ENCODE measurements at regions not wholly inside any gene's neighbourhood (a gene's known extent, or its start where the extent isn't known, plus 50 kb on each side); places are given as distances from the start of the nearest gene placed in this dataset.

DNA sequence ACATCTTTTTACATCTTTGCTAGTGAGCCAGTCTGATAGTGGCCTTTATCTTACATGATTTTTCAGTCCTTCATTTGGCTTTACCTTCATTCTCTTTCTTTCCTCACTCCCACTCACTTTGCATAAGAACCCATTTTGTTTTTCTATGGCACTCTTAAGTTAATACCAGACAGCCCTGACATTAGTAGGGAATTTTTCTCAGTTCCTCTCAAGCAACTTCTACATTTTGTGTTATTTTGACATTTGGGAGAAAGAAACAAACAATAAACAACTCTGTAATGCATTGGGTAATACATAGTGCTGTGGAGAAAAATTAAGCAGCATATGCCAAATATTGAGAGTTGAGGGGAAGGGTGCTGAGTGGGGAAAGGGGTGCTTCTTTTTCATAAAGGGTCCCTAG lies 524.1 kb upstream of the JAG1 start:
- Histone ChIP-seq H3K79me2 (ENCODE audit: insufficient read depth) (no peaks in the 10 kb centered on the region), H3F3A (replicated peaks; ENCODE audit: insufficient read depth) (peaks cover 5% of the 10 kb centered on the region), H3K27me3 (ENCODE audit: insufficient read depth) (no peaks in the 10 kb centered on the region), H3K9ac (no peak overlapping the region), H2AFZ (ENCODE audit: low read depth) (no peak overlapping the region), H3K9me3 (no peaks in the 10 kb centered on the region), H3K4me3 (ENCODE audit: low read depth in 2 of 2, low read length in 1 of 2) (no peak overlapping the region), H3K36me3 (replicated peaks in 1 of 2; ENCODE audit: control insufficient read depth in 1 of 2, insufficient read depth in 2 of 2, low read length in 1 of 2) (no peaks in the 10 kb centered on the region), H3K4me1 (ENCODE audit: control insufficient read depth in 1 of 2, insufficient read depth in 2 of 2, low read depth in 1 of 2, low read length in 1 of 2) (peaks cover 0 to 16% of the 10 kb centered on the region in 2 experiments; a peak in 1 of 4 replicates), H3K27ac (ENCODE audit: low read depth in 2 of 2, low read length in 1 of 2) (no peak overlapping the region), H4K20me1 (ENCODE audit: insufficient read depth) (no peaks in the 10 kb centered on the region), H3K9me2 (no peaks in the 10 kb centered on the region), H3K4me2 (no peak overlapping the region)
- POLR2A ChIA-PET, result no interaction called here
- no peak for DNase-seq
- TF ChIP-seq, protein P1, sequence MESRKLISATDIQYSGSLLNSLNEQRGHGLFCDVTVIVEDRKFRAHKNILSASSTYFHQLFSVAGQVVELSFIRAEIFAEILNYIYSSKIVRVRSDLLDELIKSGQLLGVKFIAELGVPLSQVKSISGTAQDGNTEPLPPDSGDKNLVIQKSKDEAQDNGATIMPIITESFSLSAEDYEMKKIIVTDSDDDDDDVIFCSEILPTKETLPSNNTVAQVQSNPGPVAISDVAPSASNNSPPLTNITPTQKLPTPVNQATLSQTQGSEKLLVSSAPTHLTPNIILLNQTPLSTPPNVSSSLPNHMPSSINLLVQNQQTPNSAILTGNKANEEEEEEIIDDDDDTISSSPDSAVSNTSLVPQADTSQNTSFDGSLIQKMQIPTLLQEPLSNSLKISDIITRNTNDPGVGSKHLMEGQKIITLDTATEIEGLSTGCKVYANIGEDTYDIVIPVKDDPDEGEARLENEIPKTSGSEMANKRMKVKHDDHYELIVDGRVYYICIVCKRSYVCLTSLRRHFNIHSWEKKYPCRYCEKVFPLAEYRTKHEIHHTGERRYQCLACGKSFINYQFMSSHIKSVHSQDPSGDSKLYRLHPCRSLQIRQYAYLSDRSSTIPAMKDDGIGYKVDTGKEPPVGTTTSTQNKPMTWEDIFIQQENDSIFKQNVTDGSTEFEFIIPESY (IDR thresholded peaks at IDR 0.05; ENCODE audit: borderline replicate concordance, low read depth), result no peak
- TF ChIP-seq FOXM1 (IDR thresholded peaks at IDR 0.05; ENCODE audit: low read depth) (no peak), RAD21 (IDR thresholded peaks at IDR 0.05; ENCODE audit: low read length) (no peak), RFX5 (IDR thresholded peaks at IDR 0.05; ENCODE audit: low read length) (no peak), TCF12 (IDR thresholded peaks at IDR 0.05) (no peak), FOSL2 (IDR thresholded peaks at IDR 0.05; ENCODE audit: borderline replicate concordance, low read depth) (no peak), GABPA (IDR thresholded peaks at IDR 0.05; ENCODE audit: low read depth) (no peak)
- TF ChIP-seq, protein P2, sequence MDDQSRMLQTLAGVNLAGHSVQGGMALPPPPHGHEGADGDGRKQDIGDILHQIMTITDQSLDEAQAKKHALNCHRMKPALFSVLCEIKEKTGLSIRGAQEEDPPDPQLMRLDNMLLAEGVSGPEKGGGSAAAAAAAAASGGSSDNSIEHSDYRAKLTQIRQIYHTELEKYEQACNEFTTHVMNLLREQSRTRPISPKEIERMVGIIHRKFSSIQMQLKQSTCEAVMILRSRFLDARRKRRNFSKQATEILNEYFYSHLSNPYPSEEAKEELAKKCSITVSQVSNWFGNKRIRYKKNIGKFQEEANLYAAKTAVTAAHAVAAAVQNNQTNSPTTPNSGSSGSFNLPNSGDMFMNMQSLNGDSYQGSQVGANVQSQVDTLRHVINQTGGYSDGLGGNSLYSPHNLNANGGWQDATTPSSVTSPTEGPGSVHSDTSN (IDR thresholded peaks at IDR 0.05), result no peak
- CTCF ChIA-PET, result no interaction called here

DNA sequence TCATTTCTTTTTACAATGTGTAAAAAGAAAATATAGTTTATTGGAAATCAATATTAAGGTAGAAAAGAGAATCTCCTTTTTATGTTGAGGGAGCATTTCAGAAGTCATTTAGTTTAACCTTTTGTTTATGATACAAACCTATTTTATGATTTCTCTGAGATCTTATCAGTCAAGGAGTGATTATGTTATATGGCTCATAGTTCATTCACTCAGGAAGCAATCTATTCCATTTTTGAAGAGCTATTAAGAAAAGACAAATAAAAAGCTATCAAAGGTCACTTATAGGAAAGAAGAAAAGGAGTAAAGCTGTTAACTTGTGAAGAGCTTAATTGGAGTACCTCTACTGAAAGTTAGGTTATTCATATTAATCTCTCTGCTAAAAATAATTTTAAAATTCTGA lies 526.6 kb upstream of the JAG1 start:
- no peaks in the 10 kb centered on the region for H3K9me2 ChIP-seq
- H3K79me2 ChIP-seq (ENCODE audit: insufficient read depth), result no peaks in the 10 kb centered on the region
- no peaks in the 10 kb centered on the region for H4K20me1 ChIP-seq (ENCODE audit: insufficient read depth)
- H3K27me3 ChIP-seq (ENCODE audit: insufficient read depth), result no peaks in the 10 kb centered on the region
- no peak overlapping the region for H3K4me2 ChIP-seq
- H3K9me3 ChIP-seq, result no peaks in the 10 kb centered on the region
- TF ChIP-seq GATA2 (CRISPR knock-in tag; IDR thresholded peaks at IDR 0.05) (no peak), RFX5 (IDR thresholded peaks at IDR 0.05; ENCODE audit: low read length) (no peak), NRF1 (IDR thresholded peaks at IDR 0.05; ENCODE audit: low read depth, low read length) (no peak), EZH2phosphoT487 (IDR thresholded peaks at IDR 0.05; ENCODE audit: borderline replicate concordance, low read depth) (no peak), MEF2A (IDR thresholded peaks at IDR 0.05; ENCODE audit: borderline replicate concordance, low read depth) (no peak), ELF1 (IDR thresholded peaks at IDR 0.05) (no peak), RXRA (IDR thresholded peaks at IDR 0.05; ENCODE audit: borderline replicate concordance, low read depth) (no peak), FOSL2 (IDR thresholded peaks at IDR 0.05; ENCODE audit: borderline replicate concordance, low read depth) (no peak), CHD2 (IDR thresholded peaks at IDR 0.05; ENCODE audit: low read length, partially characterized antibody) (no peak), POLR2AphosphoS5 (IDR thresholded peaks at IDR 0.05; ENCODE audit: low read depth, low read length) (no peak), RAD21 (IDR thresholded peaks at IDR 0.05; ENCODE audit: low read length) (no peak)
- TF ChIP-seq, protein P3, sequence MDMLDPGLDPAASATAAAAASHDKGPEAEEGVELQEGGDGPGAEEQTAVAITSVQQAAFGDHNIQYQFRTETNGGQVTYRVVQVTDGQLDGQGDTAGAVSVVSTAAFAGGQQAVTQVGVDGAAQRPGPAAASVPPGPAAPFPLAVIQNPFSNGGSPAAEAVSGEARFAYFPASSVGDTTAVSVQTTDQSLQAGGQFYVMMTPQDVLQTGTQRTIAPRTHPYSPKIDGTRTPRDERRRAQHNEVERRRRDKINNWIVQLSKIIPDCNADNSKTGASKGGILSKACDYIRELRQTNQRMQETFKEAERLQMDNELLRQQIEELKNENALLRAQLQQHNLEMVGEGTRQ (IDR thresholded peaks at IDR 0.05; ENCODE audit: borderline replicate concordance, low read depth, low read length), result no peak
- TF ChIP-seq, protein P4, sequence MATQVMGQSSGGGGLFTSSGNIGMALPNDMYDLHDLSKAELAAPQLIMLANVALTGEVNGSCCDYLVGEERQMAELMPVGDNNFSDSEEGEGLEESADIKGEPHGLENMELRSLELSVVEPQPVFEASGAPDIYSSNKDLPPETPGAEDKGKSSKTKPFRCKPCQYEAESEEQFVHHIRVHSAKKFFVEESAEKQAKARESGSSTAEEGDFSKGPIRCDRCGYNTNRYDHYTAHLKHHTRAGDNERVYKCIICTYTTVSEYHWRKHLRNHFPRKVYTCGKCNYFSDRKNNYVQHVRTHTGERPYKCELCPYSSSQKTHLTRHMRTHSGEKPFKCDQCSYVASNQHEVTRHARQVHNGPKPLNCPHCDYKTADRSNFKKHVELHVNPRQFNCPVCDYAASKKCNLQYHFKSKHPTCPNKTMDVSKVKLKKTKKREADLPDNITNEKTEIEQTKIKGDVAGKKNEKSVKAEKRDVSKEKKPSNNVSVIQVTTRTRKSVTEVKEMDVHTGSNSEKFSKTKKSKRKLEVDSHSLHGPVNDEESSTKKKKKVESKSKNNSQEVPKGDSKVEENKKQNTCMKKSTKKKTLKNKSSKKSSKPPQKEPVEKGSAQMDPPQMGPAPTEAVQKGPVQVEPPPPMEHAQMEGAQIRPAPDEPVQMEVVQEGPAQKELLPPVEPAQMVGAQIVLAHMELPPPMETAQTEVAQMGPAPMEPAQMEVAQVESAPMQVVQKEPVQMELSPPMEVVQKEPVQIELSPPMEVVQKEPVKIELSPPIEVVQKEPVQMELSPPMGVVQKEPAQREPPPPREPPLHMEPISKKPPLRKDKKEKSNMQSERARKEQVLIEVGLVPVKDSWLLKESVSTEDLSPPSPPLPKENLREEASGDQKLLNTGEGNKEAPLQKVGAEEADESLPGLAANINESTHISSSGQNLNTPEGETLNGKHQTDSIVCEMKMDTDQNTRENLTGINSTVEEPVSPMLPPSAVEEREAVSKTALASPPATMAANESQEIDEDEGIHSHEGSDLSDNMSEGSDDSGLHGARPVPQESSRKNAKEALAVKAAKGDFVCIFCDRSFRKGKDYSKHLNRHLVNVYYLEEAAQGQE (IDR thresholded peaks at IDR 0.05; ENCODE audit: low read depth, low read length), result no peak
- TF ChIP-seq, protein P5, sequence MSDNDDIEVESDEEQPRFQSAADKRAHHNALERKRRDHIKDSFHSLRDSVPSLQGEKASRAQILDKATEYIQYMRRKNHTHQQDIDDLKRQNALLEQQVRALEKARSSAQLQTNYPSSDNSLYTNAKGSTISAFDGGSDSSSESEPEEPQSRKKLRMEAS (IDR thresholded peaks at IDR 0.05; ENCODE audit: low read depth), result no peak
- no peak for DNase-seq
- no peaks in the 10 kb centered on the region for H3K36me3 ChIP-seq (replicated peaks in 1 of 2; ENCODE audit: control insufficient read depth in 1 of 2, insufficient read depth in 2 of 2, low read length in 1 of 2)
- POLR2A ChIA-PET, result interaction anchor here (0.6 kb wide), 1 partner anchor 164 kb away, joined by 3 read pairs; no protein-coding TSS in a partner anchor
- H3K4me3 ChIP-seq (ENCODE audit: low read depth in 2 of 2, low read length in 1 of 2), result no peak overlapping the region
- no peak overlapping the region for H3K9ac ChIP-seq
- CTCF ChIA-PET, result no interaction called here
- peaks cover 0 to 16% of the 10 kb centered on the region in 2 experiments; a peak in 3 of 4 replicates for H3K4me1 ChIP-seq (ENCODE audit: control insufficient read depth in 1 of 2, insufficient read depth in 2 of 2, low read depth in 1 of 2, low read length in 1 of 2)
- peaks cover 11% of the 10 kb centered on the region for H3F3A ChIP-seq (replicated peaks; ENCODE audit: insufficient read depth)
- H2AFZ ChIP-seq (ENCODE audit: low read depth), result no peak overlapping the region
- no peak overlapping the region for H3K27ac ChIP-seq (ENCODE audit: low read depth in 2 of 2, low read length in 1 of 2)
